ENCODE measurements at regions not wholly inside any gene's neighbourhood (a gene's known extent, or its start where the extent isn't known, plus 50 kb on each side); places are given as distances from the start of the nearest gene placed in this dataset.
"Not testable (repeated sequence)": the region's sequence is repeated elsewhere in the genome, so short reads cannot be mapped to it uniquely, and the experiment has no call there.

DNA sequence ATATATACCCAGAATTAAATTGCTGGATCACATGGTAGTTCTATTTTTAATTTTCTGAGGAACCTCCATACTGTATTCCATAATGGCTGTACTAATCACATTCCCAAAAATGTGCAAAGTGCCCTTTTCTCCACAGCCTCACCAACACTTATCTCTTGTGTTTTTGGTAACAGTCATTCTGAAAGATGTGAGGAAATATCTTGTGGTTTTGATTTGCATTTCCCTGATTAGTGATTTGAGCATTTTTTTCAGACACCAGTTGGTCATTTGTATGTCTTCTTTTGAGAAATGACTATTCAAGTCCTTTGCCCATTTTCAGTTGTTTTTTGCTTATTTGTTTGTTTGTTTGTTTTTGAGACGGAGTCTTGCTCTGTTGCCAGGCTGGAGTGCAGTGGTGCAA is 98.1 kb upstream of the SIMC1 start:
- DNase-seq = not testable (repeated sequence)

DNA sequence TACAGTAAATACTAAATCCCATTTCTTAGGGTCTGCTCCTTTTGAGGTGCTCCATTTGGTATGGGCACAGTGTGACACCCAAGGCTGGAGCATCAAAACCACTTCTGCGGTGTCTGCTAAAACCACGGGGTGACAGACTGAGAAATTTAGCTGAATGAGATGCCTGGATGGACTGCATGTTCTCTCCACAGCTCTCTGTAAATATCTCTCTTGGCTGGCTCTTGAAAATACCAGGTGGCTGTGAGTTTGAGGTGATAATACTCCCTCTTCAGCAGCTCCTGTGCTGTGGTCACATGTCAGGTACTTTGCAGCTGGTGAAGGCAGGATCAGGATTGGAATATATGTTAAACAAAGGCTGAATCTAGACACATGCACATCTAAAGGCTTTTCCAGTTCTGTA is 93.7 kb upstream of the SIMC1 start:
- peak in 3 of 58 donors; percentile 25 to 35 (median 32) for DNase-seq

DNA sequence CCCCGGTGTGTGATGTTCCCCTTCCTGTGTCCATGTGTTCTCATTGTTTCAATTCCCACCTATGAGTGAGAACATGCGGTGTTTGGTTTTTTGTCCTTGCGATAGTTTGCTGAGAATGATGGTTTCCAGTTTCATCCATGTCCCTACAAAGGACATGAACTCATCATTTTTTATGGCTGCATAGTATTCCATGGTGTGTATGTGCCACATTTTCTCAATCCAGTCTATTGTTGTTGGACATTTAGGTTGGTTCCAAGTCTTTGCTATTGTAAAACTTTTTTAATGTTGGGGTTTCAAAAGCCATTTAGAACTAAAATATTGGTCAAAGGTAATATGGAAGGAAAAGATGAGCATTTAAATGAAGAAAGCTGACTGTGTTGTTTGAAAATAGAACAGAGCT is 88.3 kb upstream of the SIMC1 start:
- not testable (repeated sequence) for DNase-seq

DNA sequence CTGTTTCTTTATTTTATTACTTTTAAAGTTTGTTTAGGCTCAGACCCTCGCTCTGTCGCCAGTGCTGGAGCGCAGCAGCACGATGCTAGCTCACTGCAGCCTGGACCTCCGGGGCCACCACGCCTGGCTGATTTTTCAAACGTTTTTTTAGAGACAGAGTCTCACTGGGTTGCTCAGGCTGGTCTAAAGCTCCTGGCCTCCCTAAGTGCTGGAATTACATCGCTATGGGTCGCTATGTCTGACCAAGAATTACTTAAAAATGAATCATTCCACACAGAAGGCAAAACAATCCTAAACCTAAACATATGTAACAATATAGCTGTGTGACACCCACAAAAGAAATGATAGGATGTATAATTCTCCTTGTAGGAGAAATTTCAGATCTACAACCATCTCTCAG is 86.9 kb upstream of the SIMC1 start:
- no peak for DNase-seq

DNA sequence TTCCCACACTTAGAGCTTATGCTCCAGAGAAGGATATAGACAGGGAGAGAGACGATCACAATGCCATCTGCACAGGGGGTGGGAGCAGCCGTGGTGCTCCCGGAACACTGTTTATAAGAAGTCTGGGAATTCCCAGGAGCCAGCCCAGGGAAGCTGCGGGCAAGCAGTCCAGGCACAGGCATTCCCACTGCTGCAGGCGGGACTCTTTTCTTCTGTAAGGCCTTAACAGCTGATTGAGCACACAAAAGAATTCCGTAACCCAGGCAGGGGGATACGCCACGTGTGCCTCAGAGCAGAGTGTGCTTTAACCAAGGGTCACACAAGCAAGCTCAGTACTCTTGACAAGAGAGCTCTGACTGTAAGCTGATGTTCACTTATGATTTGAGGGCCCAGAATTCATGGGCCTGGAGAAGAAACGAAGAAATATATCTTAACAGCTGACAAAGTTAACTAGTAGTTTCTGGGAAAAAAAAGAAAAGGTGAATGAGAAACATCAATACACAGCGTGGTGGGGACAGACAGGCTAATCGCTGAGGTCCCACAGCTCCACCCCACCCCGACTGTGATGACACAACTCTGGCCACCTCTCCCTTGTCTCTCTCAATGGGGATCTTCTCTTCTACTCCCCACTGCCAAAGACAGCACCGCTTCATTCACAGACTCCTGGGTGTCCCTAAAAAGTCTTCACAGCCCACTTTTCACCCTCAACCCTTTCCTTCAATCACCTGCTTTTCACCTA is 85.9 kb upstream of the SIMC1 start:
- peak in 1 of 58 donors; percentile 16 for DNase-seq

DNA sequence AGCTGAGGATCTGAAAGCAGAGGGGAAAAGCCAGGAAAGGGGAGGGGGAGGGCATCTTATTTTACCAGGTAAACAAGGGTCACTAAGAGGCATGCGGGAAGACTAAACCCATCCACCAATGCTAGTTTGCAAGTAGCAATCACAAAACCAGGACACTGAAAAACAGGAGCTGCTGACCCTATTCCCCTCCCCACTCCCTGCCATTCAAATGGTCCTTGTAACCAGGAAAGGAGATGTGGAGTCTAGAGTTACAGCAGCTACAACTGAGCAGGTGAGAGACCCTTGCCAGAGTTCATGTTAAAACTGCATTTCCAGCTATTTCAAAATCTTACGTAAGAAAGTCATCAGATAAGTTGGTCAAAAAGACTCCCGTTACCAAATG is 85.3 kb upstream of the SIMC1 start:
- no peak for DNase-seq

DNA sequence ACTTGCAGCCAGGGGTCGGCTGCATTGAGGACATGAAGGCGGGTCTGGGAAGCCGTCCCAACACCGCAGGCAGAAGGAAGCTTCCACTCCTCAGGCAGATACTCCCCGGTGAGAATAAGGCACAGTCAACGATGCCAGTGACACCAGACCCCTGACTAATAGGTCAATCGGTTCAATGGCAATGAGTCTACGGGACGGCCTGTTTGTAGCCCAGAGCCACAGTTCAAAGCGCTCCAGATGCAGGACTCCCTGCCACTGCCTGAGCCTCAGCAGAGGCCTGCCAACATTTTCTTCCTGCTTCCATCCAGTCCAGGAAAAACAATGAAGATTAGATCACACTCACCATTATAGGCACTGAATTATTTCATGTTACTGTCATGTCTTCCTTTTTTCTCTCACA is 84.5 kb upstream of the SIMC1 start:
- no peak for DNase-seq

DNA sequence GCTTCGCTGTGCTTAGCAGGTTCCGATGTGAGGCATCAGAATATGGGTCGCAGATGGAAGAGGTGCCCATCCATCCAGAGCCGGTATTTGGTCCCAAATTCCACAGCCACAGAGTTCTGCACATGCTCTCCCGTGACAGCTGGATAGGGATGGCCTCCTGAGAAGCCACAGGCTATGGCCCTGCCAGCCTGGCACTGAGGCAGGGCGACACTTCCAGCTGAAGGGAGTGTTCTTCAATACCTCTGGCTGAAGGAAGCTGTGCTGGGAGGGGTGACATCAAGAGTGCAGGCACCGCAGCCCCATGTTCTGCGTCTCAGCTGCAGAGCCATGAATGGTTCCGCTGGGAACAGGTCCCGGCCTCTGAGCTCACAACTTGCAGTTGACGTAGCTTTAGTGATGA is 83.4 kb upstream of the SIMC1 start:
- no peak for DNase-seq

DNA sequence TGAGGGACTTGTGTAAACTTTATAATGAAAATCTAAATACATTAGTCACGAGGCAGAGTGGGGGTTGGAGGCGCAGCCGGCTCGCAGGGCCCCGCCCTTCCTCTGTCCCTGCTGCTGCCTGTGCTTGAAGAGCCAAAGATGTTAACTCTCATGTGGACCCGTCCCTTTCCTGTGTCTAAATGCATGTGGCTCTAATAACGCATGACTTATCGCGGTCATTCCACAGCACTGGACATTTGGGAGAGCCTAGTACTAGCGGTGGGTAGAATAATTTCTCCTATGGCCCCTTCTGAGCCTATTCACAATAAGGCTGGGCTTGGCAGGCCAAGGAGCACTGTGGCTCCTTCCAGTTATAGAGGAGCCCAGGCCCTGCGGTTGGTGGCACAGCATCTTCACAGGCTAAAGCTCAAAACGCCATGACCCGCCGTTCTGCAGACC is 82.3 kb upstream of the SIMC1 start:
- no peak for DNase-seq

DNA sequence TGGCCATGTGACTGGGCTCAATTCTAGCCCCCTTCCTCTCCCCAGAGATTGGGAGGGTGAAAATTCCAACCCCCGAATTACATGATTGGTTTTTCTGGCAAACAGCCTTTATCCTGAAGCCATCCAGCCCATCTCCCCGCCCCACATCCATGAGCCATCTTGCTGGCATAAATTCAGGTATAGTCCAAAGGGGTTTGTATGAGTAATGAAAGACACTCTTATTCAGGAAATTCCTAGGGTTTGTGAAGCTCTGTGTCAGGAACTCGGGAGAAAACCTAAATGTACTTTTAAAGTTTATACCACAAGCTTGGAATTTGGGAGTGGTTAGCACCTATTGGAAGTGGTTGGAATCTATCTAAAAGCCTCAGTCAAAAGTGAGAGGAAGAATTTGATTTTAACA is 80.6 kb upstream of the SIMC1 start:
- no peak for DNase-seq

DNA sequence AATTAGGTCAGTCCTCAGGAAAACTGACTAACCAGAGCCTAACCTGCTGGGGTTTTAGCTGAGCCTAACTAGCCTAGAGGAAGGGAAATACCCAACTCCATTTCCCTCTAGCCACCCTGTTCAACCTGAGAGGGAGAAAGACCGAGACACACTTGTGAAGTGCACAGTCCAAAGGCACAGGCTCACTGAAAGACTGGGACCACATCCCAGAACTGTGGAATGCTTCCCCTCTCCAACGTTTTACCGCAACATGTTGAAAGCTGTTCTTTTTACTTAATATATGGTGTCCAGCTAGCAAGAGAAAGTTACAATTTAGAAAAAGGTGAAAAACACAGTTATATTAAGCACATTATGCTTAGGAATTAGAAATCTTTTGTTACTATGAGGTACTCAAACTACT is 76.8 kb upstream of the SIMC1 start:
- no peak for DNase-seq

DNA sequence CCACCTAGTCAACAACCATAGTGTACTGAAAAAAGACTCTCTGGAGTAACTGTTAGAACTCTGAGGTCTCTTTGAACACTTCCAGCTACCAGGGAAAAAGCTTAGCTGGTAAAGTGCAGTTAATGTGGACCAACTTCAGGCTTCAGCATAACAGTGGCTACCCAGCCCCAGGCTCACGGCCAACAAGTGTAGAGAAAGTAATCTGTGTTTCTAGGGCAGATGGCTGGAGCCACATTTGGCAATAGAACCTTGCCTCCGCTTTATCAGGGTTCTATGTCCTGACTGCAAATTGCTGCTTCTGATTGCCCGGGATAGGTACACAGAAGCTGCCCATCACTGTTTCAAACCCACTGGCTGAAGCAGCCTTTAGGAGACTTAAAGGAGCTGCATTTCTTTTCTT is 76.0 kb upstream of the SIMC1 start:
- peak in 8 of 58 donors; percentile 2 to 38 (median 12) for DNase-seq

DNA sequence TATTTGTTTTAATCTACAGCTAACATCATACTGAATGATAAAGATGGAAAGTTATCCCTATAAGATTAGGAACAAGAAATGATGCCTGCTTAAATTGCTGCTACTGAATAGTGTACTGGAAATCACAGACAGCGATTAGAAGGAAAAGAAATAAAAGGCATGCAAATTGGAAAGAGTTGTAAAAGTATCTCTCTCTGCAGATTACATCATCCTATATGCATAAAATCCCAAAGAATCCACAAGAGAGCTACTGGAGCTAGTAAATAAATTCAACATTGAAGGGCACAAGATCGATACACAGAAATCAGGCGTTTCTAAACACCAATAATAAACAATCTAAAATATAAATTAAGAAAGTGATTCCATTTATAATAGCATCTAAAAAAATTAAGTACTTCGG is 75.3 kb upstream of the SIMC1 start:
- DNase-seq = no peak

DNA sequence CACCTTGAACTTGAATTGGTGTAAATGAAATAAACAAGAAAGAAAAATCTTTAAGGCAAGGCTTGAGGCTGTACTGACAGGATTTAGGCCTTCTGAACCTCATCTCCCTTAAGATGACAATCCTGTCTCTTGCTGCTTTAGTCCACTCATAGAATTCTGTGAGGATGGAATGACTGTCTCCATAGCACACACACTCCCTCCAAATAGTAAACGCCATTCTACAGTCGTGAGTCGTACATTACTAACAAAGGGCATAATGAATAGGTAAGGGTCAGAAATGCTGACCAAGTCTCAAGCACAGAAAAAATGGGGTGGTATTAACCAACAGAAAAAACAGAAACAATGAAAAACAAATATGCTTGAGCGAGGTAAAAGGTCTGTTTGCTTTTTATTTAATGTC is 71.8 kb upstream of the SIMC1 start:
- no peak for DNase-seq

DNA sequence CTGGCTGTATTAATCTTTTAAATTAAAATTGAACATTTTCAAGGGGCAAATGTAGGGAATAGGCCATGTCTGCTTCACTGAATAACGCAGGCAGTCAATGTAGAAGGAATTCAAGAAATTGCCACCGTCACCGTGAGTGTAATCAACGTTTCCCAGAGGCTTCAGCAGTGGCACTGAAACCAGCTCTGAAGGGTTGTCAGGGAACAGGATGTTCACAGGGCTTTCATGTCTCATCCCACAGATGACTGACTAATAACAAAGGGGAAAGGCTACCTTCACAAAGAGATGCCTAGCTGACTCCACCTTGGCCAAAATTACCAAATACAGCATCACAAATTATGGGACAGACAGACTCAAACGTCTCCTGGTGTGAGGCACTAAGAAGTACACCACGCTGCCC is 70.4 kb upstream of the SIMC1 start:
- DNase-seq = no peak

DNA sequence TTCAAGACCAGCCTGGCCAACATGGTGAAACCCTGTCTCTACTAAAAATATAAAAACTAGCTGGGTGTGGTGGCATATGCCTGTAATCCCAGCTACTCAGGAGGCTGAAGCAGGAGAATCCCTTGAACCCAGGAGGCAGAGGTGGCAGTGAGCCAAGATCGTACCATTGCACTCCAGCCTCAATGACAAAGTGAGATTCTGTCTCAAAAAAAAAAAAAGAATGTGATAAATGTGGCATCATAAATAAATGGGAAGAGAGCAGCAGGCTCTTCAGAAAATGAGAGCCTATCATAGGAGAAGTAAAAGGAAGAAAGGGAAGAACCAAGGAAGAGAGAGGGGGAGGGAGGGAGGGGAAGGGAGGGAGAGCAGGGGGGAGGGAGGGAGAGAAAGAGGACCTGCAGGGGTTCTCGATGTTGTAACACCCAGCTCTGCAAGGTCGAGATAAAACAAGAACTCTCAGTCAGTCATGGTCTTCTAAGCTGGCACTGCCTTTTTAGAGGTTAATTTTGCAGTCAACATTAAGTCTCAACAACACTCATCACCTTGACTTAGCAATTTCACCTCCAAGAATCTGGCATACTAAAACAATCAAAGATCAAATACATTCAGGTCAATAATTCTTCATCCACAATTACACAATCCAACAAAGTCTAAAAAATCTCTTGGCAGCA is 68.7 kb upstream of the SIMC1 start:
- no peak for DNase-seq

DNA sequence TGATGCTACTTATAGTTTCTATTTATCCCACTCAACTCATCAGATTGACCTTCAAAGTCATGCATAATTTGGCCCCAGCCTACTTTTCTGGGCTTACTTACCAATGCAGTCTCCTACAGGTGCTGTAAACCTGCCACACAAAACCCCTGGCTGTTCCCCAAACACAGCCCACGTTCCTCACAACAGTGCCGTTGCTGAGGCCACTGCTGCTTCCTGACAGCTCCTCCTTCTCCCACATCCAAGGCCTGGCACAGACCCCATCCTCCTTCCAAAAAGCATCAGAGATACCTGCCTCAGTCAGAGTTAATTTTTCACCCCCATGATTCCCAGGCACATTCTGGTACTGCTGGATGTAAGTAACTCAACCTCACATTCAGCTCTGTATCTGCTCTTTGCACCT is 68.1 kb upstream of the SIMC1 start:
- DNase-seq = no peak

DNA sequence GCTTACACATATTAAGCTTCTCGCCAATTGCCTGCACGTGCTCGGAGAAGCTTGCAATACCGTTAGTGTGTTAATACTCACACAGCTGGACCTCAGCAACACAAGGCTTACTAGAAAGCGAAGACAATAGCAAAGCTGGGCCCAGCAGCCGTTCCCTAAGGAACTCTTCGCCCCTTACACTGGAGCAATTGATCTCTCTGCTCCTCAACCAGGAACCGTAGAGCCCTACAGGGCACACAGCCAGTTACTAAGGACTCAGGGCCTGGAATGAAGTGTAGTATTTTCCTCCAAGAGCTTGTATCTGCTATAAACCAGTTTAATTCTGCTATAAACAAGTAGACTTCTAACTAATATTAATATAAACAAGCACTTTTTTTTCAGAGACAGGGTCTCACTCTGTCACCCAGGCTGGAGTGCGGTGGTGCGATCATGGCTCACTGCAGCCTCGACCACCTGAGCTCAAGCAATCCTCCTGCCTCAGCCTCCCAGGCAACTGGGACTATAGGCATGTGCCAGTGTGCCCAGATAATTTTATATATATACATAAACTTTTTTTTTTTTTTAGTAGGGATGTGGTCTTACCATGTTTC is 67.0 kb upstream of the SIMC1 start:
- peak in 9 of 58 donors; percentile 10 to 61 (median 22) for DNase-seq

DNA sequence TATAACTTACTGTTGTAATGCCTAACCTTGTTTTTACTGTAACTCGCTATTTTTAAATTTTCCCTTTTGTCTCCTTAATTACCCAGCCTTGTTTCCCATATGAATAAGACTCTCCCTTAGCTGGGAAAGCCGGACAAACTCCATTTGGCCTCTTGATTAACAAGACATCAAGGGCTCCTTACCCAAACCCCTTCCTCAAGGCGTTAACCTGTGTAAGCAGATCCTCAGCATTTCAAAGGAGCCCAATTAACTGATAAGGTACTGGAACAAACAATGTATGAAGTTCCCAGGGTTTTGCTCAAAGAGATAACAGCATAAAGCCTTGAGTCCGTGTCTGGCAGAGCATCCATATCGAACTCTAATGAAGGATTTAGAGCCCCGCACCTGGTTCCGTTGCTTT is 66.0 kb upstream of the SIMC1 start:
- no peak for DNase-seq

DNA sequence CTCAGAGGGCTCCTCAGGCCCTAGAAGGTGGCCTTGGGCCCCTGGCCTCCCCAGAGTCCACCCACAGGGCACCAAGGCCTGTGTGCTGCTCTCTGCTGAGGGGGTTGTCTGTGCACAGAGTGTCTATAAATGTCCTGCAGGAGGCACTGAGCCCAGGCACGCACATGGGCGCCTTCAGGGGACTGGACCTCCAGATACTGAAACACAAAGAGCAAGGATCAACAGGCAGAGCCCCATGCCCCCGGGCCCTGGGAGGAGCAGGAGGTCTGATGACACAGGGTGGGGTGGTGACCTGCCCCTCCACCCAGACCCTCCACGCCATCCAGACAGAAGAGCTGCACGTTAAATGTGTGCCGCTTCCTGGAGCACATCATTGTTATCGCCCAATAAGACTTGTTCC is 64.6 kb upstream of the SIMC1 start:
- DNase-seq = no peak

DNA sequence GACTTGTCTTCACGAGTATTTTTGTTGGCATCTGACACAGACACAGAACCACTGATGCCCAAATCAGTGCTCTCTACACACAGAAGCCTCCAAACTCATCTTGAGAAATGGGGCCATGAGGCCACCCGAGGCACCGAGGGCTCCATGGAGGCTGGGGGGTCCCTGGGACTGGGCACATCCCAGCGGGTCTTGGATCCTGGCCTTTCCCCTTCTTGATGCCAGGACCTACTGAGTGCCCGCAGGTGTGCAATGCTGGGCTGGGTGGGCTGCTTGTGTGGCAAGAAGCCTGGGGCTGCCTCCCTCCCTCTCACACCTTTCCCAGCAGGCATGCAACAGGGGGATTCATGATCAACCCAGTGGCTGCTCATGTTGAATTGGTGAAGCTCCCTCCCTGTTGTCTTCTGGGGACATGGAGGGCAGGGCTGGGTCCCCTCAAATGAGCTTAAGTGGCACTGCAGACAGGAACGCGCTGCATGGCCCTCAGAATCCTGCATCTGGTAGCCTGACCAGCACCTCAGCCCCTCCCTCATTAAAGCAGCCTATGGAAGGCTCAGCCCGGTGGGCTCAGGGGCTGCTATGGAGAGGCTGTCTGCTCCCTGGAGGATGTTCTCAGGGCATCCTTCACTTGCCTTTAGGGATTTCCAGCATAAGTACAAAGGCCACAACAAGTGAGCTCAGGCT is 63.7 kb upstream of the SIMC1 start:
- no peak for DNase-seq
